CD4-positive, CD25-positive, alpha-beta regulatory T cell (primary cell): ENCODE measurements at regions not wholly inside any gene's neighbourhood (a gene's known extent, or its start where the extent isn't known, plus 50 kb on each side); places are given as distances from the start of the nearest gene placed in this dataset.

ENCODE experiments used
- ATAC-seq, 2 donors: fragments of 150-1000 bp; cut with Tn5 transposase; one replicate each; pipeline ENCODE4 v1.10.0; 2021; ENCODE audit warnings: low read depth in 2 of 2, moderate number of reproducible peaks in 2 of 2, moderate library complexity in 1 of 2
- DNase-seq, 3 donors: peaks; one replicate each; pipeline versions ENCODE4 v3.0.0 to v3.0.0-alpha.2; 2012 to 2022; ENCODE audit warnings: mixed read lengths in 1 of 3
- H3K27ac ChIP-seq: one replicate; pipeline ENCODE4 v1.7.0; 2013; ENCODE audit warnings: mild to moderate bottlenecking, low read length; ENCODE audit not compliant: insufficient read depth, poor library complexity, severe bottlenecking
- H3K27me3 ChIP-seq: one replicate; pipeline ENCODE4 v1.7.0; 2013; ENCODE audit warnings: low read length; ENCODE audit not compliant: control insufficient read depth, insufficient read depth
- H3K36me3 ChIP-seq: one replicate; pipeline ENCODE4 v1.7.0; 2013; ENCODE audit warnings: mild to moderate bottlenecking, low read length, moderate library complexity; ENCODE audit not compliant: control insufficient read depth, insufficient read depth
- H3K4me1 ChIP-seq: 2 replicates; pipeline ENCODE4 v1.7.0; 2013; ENCODE audit warnings: mild to moderate bottlenecking, low read length; ENCODE audit not compliant: insufficient read depth, control insufficient read depth, poor library complexity, severe bottlenecking
- H3K4me3 ChIP-seq: one replicate; pipeline ENCODE4 v1.7.0; 2013; ENCODE audit warnings: low read depth, mild to moderate bottlenecking, low read length, moderate library complexity
- H3K9me3 ChIP-seq, 2 experiments: 1 replicate in 1 of 2; 2 replicates in 1 of 2; pipeline ENCODE4 v1.7.0; 2013; ENCODE audit warnings: low read length in 2 of 2, mild to moderate bottlenecking in 1 of 2, moderate library complexity in 1 of 2; ENCODE audit not compliant: control insufficient read depth in 2 of 2
- H3K27ac Mint-ChIP-seq, 3 donors: one replicate each; pipeline ENCODE4 v1.8.0; 2020 to 2022; ENCODE audit warnings: mild to moderate bottlenecking in 3 of 3, mixed read lengths in 3 of 3, moderate library complexity in 2 of 3
- H3K27me3 Mint-ChIP-seq: one replicate; pipeline ENCODE4 v1.8.0; 2022; ENCODE audit warnings: mild to moderate bottlenecking, mixed read lengths
- H3K36me3 Mint-ChIP-seq: one replicate; pipeline ENCODE4 v1.8.0; 2020; ENCODE audit warnings: mixed read lengths
- H3K4me1 Mint-ChIP-seq, 4 donors: one replicate each; pipeline ENCODE4 v1.8.0; 2020 to 2022; ENCODE audit warnings: mixed read lengths in 4 of 4, mild to moderate bottlenecking in 1 of 4
- H3K4me3 Mint-ChIP-seq, 4 donors: one replicate each; pipeline ENCODE4 v1.8.0; 2020 to 2022; ENCODE audit warnings: mild to moderate bottlenecking in 4 of 4, mixed read lengths in 4 of 4, moderate library complexity in 3 of 4
- H3K9me3 Mint-ChIP-seq, 7 donors: one replicate each; pipeline ENCODE4 v1.8.0; 2020 to 2022; ENCODE audit warnings: mixed read lengths in 7 of 7, mild to moderate bottlenecking in 3 of 7, moderate library complexity in 2 of 7

DNA sequence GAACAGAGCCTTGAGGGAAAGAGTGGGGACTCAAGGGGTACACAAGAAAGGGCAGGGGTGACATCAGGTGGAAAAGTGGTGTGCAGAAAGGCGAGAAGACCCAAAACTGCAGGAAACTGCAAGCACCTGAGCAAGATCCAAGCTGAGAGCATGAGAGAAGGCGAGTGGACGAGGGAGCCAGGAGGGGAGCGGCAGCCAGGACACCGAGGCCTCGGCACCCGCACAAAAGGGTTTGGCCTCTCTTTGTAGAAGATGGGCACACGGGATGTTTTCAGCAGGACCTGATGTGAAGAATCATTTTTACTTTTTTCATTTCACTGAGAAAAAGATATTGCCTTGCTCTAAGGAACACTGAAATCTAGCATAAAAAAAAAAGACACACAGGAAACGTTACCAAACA is 82.1 kb upstream of the FOXQ1 start:
- Histone ChIP-seq H3K27me3 (peaks cover 1% of the 10 kb centered on the region), H3K4me3 (no peak overlapping the region), H3K4me1 (no peaks in the 10 kb centered on the region), H3K27ac (no peak overlapping the region), H3K9me3 (no peaks in the 10 kb centered on the region), H3K36me3 (no peaks in the 10 kb centered on the region)
- H3K36me3 Mint-ChIP-seq: no peaks in the 10 kb centered on the region
- peak overlapping the region in 1 of 4 donors; percentile 5 for H3K4me3 Mint-ChIP-seq
- no peak overlapping the region for H3K27ac Mint-ChIP-seq
- ATAC-seq: no peak
- no peaks in the 10 kb centered on the region for H3K9me3 Mint-ChIP-seq
- no peaks in the 10 kb centered on the region for H3K27me3 Mint-ChIP-seq
- no peaks in the 10 kb centered on the region for H3K4me1 Mint-ChIP-seq
- DNase-seq: no peak

DNA sequence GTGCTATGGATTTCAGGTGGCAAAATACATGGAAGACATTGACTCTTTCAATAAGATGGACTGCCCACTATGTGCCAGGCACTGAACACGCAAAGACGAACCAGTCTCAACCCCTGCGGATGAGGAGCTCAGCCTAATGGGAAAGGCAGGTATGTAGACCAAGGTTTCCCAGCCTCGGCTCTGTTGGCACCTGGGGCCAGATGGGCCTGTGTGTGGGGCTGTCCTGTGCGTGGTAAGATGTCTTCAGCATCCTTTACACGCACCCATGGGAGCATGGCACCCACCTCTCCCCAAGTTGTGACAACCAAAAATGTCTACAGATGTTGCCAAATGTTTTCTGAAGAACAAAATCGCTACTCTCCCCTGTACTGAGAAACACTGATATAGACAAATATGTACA is 82.6 kb upstream of the FOXQ1 start:
- Mint-ChIP-seq H3K9me3 (no peaks in the 10 kb centered on the region), H3K4me1 (no peaks in the 10 kb centered on the region), H3K4me3 (no peak overlapping the region), H3K36me3 (no peaks in the 10 kb centered on the region), H3K27ac (no peak overlapping the region), H3K27me3 (no peaks in the 10 kb centered on the region)
- ATAC-seq (no peak), DNase-seq (no peak)
- H3K27me3 ChIP-seq: peaks cover 1% of the 10 kb centered on the region
- no peaks in the 10 kb centered on the region for H3K36me3 ChIP-seq
- no peaks in the 10 kb centered on the region for H3K9me3 ChIP-seq
- no peak overlapping the region for H3K4me3 ChIP-seq
- H3K27ac ChIP-seq: no peak overlapping the region
- H3K4me1 ChIP-seq: no peaks in the 10 kb centered on the region

DNA sequence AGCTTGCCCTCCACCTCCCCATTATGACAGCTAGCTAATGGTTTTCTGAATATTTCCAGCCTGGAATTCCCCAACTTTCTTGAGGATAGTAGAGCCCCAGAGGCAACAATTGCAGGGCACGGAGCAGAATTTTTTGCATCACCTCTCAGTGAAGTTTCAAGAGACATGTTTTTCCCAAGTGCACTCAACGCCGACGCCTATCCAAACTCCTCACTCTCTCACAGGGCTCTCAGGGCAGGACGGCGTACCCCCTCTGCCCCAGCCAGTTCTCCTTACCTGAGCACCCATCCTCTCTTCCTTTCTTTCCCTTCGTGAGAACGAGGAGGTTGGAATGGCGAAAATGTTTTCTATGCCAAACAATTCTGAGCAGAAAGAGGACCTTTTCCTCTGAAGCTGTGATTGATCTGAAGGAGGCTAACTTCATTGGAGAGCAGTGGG is 83.1 kb upstream of the FOXQ1 start:
- Histone ChIP-seq H3K4me3 (no peak overlapping the region), H3K36me3 (no peaks in the 10 kb centered on the region), H3K27me3 (peaks cover 1% of the 10 kb centered on the region), H3K27ac (no peak overlapping the region), H3K9me3 (no peaks in the 10 kb centered on the region), H3K4me1 (no peaks in the 10 kb centered on the region)
- DNase-seq: no peak
- ATAC-seq: no peak
- no peaks in the 10 kb centered on the region for H3K27me3 Mint-ChIP-seq
- H3K27ac Mint-ChIP-seq: no peak overlapping the region
- no peaks in the 10 kb centered on the region for H3K36me3 Mint-ChIP-seq
- H3K9me3 Mint-ChIP-seq: no peaks in the 10 kb centered on the region
- no peak overlapping the region for H3K4me3 Mint-ChIP-seq
- H3K4me1 Mint-ChIP-seq: no peaks in the 10 kb centered on the region

DNA sequence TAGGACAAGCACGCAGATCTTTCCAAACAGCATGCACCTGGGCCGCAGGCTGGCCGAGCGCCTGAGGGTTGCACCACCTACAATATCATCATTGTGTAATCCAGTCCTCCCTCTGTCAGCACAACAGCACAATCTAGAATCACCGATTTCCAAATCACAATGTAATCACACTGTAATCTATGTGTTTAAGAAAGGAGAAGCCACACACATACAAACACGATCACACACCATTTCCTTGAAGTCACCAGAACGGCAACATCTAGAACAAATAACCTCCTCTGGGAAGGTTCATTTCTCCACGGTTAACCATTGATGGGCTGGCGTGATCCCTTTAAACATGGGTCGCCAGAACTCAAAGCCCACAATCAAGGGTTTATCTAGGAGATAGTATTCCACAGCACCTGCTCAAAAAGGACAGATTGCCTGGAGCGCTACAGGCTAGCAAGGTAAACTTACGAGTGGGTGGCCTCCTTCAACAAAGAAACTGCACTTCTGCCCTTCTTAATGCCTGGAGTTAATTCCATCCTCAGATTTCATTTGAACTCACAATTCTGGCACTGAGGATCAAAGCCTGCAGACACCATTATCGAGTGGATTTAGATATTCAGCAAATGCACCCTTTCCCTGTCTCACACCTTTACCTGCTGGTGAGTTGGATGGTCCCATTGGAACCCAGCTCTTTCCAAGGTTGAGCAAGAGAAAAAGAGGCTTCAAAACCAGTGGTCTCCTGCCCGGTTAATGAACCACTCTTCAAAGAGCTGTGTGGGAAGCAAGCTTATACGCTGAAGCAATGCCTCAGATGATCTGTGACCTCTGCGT is 83.8 kb upstream of the FOXQ1 start:
- no peaks in the 10 kb centered on the region for H3K36me3 ChIP-seq

DNA sequence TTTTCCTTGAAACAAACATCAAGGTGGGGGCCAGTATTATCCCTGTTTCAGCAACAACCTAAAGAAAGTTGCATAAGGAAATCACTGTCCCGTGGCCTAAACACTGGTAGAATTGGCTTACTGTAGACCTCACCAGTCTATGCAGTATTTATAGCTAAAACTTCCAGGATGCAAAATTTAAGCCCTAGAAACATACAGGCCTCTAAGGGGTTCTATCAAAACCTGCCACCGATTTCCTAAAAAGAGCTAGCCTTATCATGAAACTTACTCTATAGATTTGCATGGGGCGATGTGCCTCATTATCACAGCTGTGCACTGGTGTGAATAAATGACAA is 84.3 kb upstream of the FOXQ1 start:
- H3K9me3 Mint-ChIP-seq: no peaks in the 10 kb centered on the region
- H3K27ac Mint-ChIP-seq: no peak overlapping the region
- no peaks in the 10 kb centered on the region for H3K4me1 Mint-ChIP-seq
- Histone ChIP-seq H3K27me3 (peaks cover 1% of the 10 kb centered on the region), H3K4me1 (no peaks in the 10 kb centered on the region), H3K9me3 (no peaks in the 10 kb centered on the region), H3K36me3 (no peaks in the 10 kb centered on the region), H3K27ac (no peak overlapping the region), H3K4me3 (no peak overlapping the region)
- no peak overlapping the region for H3K4me3 Mint-ChIP-seq
- H3K27me3 Mint-ChIP-seq: no peaks in the 10 kb centered on the region
- ATAC-seq (no peak), DNase-seq (no peak)
- no peaks in the 10 kb centered on the region for H3K36me3 Mint-ChIP-seq

More for the DNA sequence above, 83.8 kb upstream of the FOXQ1 start:
- no peak overlapping the region for H3K27ac Mint-ChIP-seq
- H3K4me1 Mint-ChIP-seq: no peaks in the 10 kb centered on the region
- Histone ChIP-seq H3K4me3 (no peak overlapping the region), H3K27me3 (peaks cover 1% of the 10 kb centered on the region), H3K4me1 (no peaks in the 10 kb centered on the region), H3K9me3 (no peaks in the 10 kb centered on the region), H3K27ac (no peak overlapping the region)
- ATAC-seq (no peak), DNase-seq (no peak)
- H3K27me3 Mint-ChIP-seq: no peaks in the 10 kb centered on the region
- no peaks in the 10 kb centered on the region for H3K9me3 Mint-ChIP-seq
- no peak overlapping the region for H3K4me3 Mint-ChIP-seq
- H3K36me3 Mint-ChIP-seq: no peaks in the 10 kb centered on the region

DNA sequence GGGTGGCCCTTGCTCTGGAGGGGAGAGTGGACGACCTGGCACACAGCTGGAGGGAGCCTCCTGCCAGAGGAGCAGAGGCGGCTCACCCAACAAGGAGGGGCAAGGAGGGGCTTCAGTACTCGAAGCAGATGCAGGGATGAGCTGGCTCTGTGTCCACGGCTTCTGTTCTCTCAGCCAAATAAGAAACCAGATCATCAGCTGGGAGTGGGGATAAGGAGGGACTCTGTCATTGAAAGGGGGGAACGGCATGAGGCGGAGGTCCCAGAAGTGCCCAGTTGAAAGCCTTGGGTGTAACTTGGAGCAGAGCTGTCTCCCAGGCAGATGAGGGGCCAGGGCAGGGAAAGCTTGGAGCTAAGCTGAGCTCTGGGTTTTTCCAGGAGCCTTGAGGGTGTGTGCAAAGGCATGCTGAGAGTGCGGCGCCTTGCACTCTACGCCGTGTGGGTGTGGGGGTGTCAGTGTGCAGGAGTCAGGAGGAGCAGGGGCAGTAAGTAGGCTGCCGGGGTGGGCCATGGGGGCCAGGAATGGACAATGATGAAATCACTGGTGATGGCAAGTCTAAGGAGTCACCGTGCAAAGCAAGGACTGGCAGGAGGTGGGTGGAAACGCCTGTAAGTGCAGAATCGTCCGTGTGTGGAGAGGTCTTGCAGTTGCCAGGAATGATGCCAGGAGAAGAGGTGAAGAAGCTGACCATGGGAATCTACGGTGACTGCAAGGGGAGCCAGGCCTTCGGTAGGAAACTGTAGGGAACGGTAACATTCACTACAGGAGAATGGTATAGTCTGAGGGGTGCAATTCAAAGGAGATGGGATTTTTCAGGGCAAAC is 85.4 kb upstream of the FOXQ1 start:
- H3K4me3 Mint-ChIP-seq: no peak overlapping the region
- ATAC-seq: no peak
- H3K27ac Mint-ChIP-seq: no peak overlapping the region
- DNase-seq: no peak
- H3K36me3 Mint-ChIP-seq: no peaks in the 10 kb centered on the region
- H3K27me3 ChIP-seq: peaks cover 1% of the 10 kb centered on the region
- H3K27me3 Mint-ChIP-seq: no peaks in the 10 kb centered on the region
- no peak overlapping the region for H3K27ac ChIP-seq
- no peaks in the 10 kb centered on the region for H3K4me1 Mint-ChIP-seq
- no peaks in the 10 kb centered on the region for H3K9me3 ChIP-seq
- H3K4me3 ChIP-seq: no peak overlapping the region
- H3K36me3 ChIP-seq: no peaks in the 10 kb centered on the region
- H3K4me1 ChIP-seq: no peaks in the 10 kb centered on the region
- no peaks in the 10 kb centered on the region for H3K9me3 Mint-ChIP-seq

DNA sequence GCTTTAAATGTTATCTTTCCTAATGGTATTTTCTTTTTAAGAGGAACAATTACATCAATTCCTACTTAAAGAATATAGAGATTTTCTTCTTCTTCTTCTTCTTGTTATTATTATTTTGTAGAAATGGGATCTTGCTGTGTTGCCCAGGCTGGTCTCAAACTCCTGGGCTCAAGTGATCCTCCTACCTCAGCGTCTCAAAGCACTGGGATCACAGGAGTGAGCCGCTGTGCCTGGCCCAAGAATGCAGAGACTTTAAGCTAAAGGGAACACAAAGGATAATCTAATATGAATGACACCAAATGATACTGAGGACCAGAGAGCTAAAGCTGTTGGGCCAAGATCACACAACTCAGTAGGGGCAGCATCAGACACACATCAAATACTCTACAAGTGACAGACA is 87.4 kb upstream of the FOXQ1 start:
- H3K4me3 Mint-ChIP-seq: no peak overlapping the region
- no peak overlapping the region for H3K27ac Mint-ChIP-seq
- ATAC-seq: no peak

More for the DNA sequence above, 87.4 kb upstream of the FOXQ1 start:
- DNase-seq: no peak
- Histone ChIP-seq H3K27ac (no peak overlapping the region), H3K27me3 (no peaks in the 10 kb centered on the region), H3K4me1 (no peaks in the 10 kb centered on the region), H3K4me3 (no peak overlapping the region), H3K9me3 (no peaks in the 10 kb centered on the region), H3K36me3 (no peaks in the 10 kb centered on the region)
- no peaks in the 10 kb centered on the region for H3K9me3 Mint-ChIP-seq
- H3K4me1 Mint-ChIP-seq: no peaks in the 10 kb centered on the region
- H3K27me3 Mint-ChIP-seq: no peaks in the 10 kb centered on the region
- H3K36me3 Mint-ChIP-seq: no peaks in the 10 kb centered on the region
